ENCODE measurements at regions not wholly inside any gene's neighbourhood (a gene's known extent, or its start where the extent isn't known, plus 50 kb on each side); places are given as distances from the start of the nearest gene placed in this dataset.

GRCh38 chr20:63123331-63123741 is 92.6 kb downstream of the YTHDF1 start:
- Mint-ChIP-seq H3K36me3 (ENCODE audit: low read depth) (no peaks in the 10 kb centered on the region), H3K27me3 (peaks cover 13% of the 10 kb centered on the region), H3K27ac (no peak overlapping the region), H3K4me1 (no peaks in the 10 kb centered on the region), H3K9me3 (no peaks in the 10 kb centered on the region), H3K4me3 (no peak overlapping the region)
- ATAC-seq (replicated peaks) = no peak

DNA sequence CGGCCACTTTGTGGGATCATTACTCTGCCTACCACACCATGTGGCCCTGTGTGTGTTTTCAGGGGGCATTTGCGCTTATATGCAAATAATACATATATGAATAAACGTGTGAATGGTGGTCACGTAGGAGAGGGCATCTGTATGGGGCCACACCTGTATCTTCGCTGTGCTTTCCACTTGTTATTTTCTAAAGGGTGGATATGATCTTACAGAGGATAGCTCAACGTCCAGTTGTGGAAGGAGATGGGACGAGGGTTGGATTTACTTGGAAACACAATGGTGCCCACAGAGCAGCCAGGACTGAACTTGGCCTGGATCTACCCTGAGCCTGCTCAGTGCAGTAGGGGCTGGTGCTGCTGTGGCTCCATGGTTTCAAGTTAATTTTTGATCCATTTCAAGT is 93.3 kb downstream of the YTHDF1 start:
- no peak overlapping the region for H3K4me3 Mint-ChIP-seq
- no peaks in the 10 kb centered on the region for H3K9me3 Mint-ChIP-seq
- no peaks in the 10 kb centered on the region for H3K36me3 Mint-ChIP-seq (ENCODE audit: low read depth)
- H3K4me1 Mint-ChIP-seq = no peaks in the 10 kb centered on the region
- no peak overlapping the region for H3K27ac Mint-ChIP-seq
- no peak for ATAC-seq (replicated peaks)
- H3K27me3 Mint-ChIP-seq = peaks cover 13% of the 10 kb centered on the region

DNA sequence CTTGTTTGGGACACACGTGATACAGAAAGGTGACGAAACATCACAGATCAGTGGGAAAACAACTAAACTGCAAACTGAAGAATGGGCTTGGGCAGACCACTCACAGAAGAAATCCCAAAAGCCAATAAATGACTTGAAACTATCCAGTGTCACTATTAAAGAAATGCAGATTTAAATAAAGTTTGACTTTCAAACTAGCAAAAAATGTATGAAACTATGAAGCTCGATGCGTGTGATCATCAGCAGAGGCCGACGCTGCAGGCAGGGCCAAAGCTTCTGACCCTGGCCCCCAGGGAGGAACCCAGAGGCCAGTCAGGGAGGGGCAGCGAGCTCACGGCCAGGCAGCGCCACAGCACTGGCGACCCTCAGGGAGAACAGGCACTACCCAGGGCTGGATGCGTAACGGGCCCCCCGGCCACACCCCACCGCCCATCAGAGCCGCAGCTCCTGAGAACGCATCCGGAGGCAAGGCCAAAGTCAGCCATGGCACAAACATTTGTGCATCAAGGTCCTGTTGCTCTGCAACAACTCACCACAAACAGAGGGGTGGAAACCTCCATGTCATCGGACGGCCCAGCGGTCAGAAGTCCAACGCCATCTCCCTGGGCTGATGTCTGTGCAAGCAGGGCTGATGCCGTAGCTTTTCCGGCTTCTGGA is 94.1 kb downstream of the YTHDF1 start:
- Mint-ChIP-seq H3K4me3 (no peak overlapping the region), H3K27me3 (peaks cover 14% of the 10 kb centered on the region), H3K9me3 (no peaks in the 10 kb centered on the region), H3K27ac (no peak overlapping the region), H3K4me1 (no peaks in the 10 kb centered on the region), H3K36me3 (ENCODE audit: low read depth) (no peaks in the 10 kb centered on the region)
- ATAC-seq (replicated peaks) = no peak

GRCh38 chr20:63121246-63121645 is 94.7 kb downstream of the YTHDF1 start:
- Mint-ChIP-seq H3K4me3 (no peak overlapping the region), H3K27ac (no peak overlapping the region), H3K36me3 (ENCODE audit: low read depth) (no peaks in the 10 kb centered on the region), H3K9me3 (no peaks in the 10 kb centered on the region), H3K4me1 (no peaks in the 10 kb centered on the region), H3K27me3 (peaks cover 17% of the 10 kb centered on the region)
- no peak for ATAC-seq (replicated peaks)

DNA sequence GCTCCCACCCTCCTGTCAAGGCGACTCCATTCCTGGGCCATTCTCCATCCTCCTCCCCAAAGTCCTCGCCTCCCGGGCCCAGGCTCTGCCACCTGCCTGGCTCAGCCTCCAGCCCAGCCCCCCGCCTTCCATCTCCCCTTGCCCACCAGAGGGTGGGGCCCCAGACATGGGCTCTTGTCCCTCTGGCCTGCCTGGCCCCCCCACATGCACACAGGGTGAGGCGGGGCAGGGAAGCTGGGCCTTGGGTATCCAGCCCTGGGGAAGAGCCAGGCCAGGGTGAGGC is 95.2 kb downstream of the YTHDF1 start:
- no peak overlapping the region for H3K27ac Mint-ChIP-seq
- ATAC-seq (replicated peaks) = no peak
- H3K9me3 Mint-ChIP-seq = no peaks in the 10 kb centered on the region
- no peaks in the 10 kb centered on the region for H3K4me1 Mint-ChIP-seq
- no peak overlapping the region for H3K4me3 Mint-ChIP-seq
- peaks cover 22% of the 10 kb centered on the region for H3K27me3 Mint-ChIP-seq
- no peaks in the 10 kb centered on the region for H3K36me3 Mint-ChIP-seq (ENCODE audit: low read depth)

DNA sequence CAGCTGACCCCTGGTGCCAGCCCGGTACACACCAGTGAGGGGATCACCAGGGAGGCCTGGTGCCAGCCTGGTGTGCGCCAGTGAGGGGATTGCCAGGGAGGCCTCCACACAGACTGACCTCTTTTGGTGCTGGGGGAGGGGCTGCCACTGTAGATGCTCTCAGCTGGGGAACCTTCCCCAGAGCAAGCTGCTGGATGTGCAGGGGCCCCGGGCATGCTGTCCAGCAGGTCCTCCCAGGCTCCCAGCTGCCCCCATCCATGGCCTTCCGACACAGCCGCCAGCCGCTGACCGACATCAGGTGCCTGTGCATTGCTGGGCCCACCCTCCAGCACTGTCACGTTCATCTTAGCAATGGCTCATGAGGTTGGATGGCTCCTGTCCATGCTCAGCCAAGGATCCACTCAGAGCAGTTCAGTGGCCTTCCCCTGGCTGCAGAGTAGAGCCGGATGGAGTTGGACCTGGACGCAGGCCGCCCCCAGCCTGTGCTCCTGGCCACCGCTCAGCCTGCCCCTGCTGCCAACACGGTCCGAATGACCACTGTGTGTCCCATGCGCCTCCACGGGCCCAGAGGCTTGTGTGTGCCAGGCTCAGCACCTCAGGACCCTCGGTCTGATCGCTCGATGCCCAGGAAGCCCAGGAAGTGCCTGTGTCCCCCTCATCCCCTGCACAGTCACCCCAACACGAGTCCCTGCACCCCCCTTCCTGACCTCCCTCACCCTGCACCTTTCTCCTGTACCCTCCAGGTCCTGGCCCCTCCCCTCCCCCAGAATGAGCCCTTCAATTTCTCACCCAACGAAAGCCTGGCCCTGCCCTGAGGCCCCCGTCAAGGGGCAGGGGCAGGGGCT is 95.7 kb downstream of the YTHDF1 start:
- H3K27me3 Mint-ChIP-seq = peaks cover 26% of the 10 kb centered on the region

DNA sequence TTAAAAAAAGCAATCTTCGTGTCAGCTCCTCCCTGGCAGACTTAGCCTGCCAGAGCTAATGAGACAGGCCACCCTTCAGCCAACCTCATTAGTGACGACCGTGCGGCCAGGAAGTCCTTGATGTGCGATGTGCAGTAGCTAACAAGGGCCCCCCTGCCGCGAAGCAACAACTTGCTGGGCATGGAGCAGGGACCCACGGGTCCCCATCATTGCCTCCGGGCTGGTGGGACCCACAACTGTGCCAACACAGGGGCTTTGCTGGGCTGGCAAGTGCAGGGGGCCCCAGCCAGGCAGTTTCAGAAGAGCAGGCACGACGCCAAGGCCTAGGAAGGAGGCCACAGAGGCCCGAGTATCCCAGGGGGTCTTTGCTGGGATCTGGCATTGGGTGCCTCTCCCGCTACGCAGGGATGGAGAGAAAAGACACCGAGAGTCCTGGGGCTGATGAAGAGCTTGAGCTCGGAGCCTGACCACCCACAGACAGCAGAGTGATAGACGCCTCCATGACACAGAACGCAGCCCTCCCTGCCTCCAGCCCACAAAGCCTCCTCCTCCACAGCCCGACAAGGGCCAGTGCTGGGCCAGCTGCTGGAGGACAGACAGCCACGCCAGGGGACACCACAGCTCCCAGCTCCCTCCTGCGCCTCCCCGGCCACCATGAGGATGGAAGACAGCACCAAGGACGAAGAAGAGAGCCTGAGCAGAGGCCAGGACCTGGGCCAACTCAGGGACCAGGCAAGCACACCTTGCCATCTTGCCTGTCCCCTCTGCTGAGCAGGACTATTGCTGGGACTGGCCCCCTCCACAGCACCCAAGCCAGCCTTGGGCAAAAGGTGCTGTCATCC is 96.6 kb downstream of the YTHDF1 start:
- no peak overlapping the region for H3K27ac Mint-ChIP-seq
- no peaks in the 10 kb centered on the region for H3K9me3 Mint-ChIP-seq
- no peak overlapping the region for H3K4me3 Mint-ChIP-seq
- H3K4me1 Mint-ChIP-seq = no peaks in the 10 kb centered on the region
- ATAC-seq (replicated peaks) = no peak
- H3K27me3 Mint-ChIP-seq = peaks cover 31% of the 10 kb centered on the region
- H3K36me3 Mint-ChIP-seq (ENCODE audit: low read depth) = no peaks in the 10 kb centered on the region

More for the DNA sequence above, 95.7 kb downstream of the YTHDF1 start:
- Mint-ChIP-seq H3K4me3 (no peak overlapping the region), H3K36me3 (ENCODE audit: low read depth) (no peaks in the 10 kb centered on the region), H3K9me3 (no peaks in the 10 kb centered on the region), H3K27ac (no peak overlapping the region), H3K4me1 (no peaks in the 10 kb centered on the region)
- no peak for ATAC-seq (replicated peaks)

- no peaks in the 10 kb centered on the region for H3K4me1 Mint-ChIP-seq
- H3K27me3 Mint-ChIP-seq = peaks cover 38% of the 10 kb centered on the region
- H3K9me3 Mint-ChIP-seq = no peaks in the 10 kb centered on the region
- H3K4me3 Mint-ChIP-seq = no peak overlapping the region
- H3K36me3 Mint-ChIP-seq (ENCODE audit: low read depth) = no peaks in the 10 kb centered on the region
- no peak for ATAC-seq (replicated peaks)
- no peak overlapping the region for H3K27ac Mint-ChIP-seq
Measured at GRCh38 chr20:63118303-63119120, 97.4 kb downstream of the YTHDF1 start.

DNA sequence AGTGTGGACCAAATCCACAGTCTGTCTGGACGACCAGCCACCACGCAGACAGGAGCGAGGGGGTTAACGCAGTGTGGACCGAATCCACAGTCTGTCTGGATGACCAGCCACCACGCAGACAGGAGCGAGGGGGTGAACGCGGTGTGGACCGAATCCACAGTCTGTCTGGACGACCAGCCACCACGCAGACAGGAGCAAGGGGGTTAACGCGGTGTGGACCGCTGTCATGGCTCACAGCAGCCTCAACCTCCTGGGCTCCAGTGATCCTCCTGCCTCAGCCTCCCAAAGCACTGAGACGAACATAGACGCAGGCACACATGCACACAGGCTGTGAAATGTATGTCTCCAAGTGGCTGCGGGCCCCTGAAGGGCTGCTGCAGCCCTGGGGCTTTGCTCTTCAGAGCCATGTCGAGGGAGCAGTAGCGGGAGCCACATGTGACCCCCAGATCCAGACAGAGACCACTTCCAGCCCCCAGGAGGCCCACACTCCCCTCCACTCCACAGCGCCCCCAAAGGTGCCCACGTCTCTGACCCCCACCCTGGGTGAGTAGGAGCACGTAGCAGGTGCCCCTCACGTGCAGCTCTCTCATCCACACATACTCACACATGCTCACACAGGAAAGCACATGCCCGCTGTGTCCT is 98.1 kb downstream of the YTHDF1 start:
- no peak for ATAC-seq (replicated peaks)
- Mint-ChIP-seq H3K27ac (no peak overlapping the region), H3K9me3 (no peaks in the 10 kb centered on the region), H3K27me3 (peaks cover 38% of the 10 kb centered on the region), H3K4me3 (no peak overlapping the region), H3K4me1 (no peaks in the 10 kb centered on the region), H3K36me3 (ENCODE audit: low read depth) (no peaks in the 10 kb centered on the region)

DNA sequence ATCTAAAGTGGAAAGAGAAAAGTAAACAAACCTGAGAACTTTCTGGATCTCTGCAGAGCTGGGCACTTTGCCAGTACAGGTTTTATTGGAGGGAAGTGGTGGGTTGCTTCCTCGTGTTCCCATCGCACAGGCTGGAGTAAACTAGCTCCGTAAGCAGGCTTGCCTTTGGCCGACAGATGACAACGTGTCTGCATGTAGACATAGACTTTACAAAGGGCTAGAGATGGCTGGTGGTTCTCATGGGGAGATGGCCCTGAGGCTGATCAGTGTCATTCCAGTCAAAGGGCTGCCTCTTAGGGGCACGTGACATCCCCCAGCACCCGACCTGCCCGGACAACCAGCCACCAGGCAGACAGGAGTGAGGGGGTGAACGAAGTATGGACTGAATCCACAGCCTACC is 98.8 kb downstream of the YTHDF1 start:
- no peak for ATAC-seq (replicated peaks)
- H3K9me3 Mint-ChIP-seq = no peaks in the 10 kb centered on the region
- H3K27ac Mint-ChIP-seq = no peak overlapping the region
- no peaks in the 10 kb centered on the region for H3K36me3 Mint-ChIP-seq (ENCODE audit: low read depth)
- H3K4me3 Mint-ChIP-seq = no peak overlapping the region
- no peaks in the 10 kb centered on the region for H3K4me1 Mint-ChIP-seq
- peaks cover 35% of the 10 kb centered on the region for H3K27me3 Mint-ChIP-seq

DNA sequence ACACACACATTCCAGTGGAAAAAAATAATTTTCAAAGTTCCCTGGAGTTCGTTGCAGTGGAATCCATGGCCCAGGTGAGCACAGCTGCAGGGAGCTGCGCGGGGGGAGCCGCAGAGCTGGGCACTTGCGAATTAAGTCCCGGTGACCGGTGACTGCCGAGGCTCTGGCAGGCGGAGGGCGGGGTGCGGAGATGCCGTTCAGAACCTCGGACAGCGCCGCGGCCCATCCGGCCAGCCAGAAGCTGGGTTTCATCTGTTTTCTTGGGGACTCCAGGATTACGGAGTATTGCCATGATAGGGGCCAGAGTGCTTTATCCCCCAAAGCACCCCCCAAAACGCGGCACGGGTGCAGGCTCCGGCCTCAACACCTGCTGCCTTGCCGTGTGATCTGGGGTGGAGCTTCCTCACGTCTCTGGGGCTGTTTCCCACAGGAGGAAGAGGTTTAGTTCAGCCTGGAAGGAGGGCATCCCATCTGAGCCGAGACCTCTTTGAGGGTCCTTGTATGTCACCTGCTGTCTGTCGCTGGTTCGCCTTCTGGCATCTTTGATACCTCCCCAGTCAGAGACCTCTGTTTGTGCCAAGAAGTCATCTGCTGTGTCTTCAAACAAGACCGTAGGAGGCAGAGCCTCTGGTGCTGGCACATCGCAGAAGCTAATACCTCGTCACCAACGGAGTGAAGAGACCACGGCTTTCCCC is 99.4 kb downstream of the YTHDF1 start:
- peaks cover 35% of the 10 kb centered on the region for H3K27me3 Mint-ChIP-seq
- ATAC-seq (replicated peaks) = no peak
- H3K27ac Mint-ChIP-seq = no peak overlapping the region
- H3K4me1 Mint-ChIP-seq = no peaks in the 10 kb centered on the region
- H3K4me3 Mint-ChIP-seq = no peak overlapping the region
- no peaks in the 10 kb centered on the region for H3K36me3 Mint-ChIP-seq (ENCODE audit: low read depth)
- peaks cover 3% of the 10 kb centered on the region for H3K9me3 Mint-ChIP-seq

DNA sequence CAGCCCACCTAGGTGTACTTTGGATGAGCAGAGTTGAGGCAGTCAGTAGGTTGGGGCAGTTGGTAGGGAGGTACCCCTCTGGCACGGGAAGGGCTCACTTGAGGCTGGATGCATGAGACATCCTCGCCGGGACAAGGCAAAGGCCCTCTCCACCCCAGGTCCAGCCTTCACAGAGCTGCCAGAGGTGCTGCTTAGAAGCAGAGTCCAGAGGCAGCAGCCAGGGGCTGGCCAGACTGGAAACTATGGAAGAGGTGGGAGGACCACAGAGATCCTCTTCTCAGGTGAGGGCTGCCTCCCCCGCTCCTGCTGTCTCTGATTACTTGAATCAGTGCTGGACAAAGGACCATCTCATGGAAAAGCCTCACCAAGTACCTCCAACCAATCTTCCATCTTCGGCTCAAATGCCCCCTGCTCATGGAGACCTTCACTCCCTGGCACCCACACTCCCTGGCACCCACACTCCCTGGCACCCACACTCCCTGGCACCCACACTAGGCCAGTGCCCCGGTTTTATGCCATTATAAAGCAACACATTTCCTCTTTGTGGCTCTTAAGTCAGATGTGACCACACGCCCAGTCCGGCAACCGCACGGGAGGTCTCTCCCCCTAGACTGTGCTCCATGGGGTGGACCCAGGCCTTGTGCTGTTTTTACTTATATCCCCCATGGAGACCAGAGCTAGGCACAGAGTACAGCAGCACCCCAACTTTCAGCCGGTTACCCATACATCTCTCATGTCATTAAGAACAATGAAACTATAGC is 100.1 kb downstream of the YTHDF1 start:
- H3K9me3 Mint-ChIP-seq = peaks cover 3% of the 10 kb centered on the region
- H3K4me3 Mint-ChIP-seq = no peak overlapping the region
- no peak overlapping the region for H3K27ac Mint-ChIP-seq
- no peak for ATAC-seq (replicated peaks)
- no peaks in the 10 kb centered on the region for H3K4me1 Mint-ChIP-seq
- peaks cover 35% of the 10 kb centered on the region for H3K27me3 Mint-ChIP-seq
- no peaks in the 10 kb centered on the region for H3K36me3 Mint-ChIP-seq (ENCODE audit: low read depth)

Measured in activated T-helper 17 cell treated with anti-CD3 and anti-CD28 coated beads, Interleukin-2, amount 50 U/mL, for 72 hours (primary cell).